ENCODE measurements at regions not wholly inside any gene's neighbourhood (a gene's known extent, or its start where the extent isn't known, plus 50 kb on each side); places are given as distances from the start of the nearest gene placed in this dataset.
"Not testable (repeated sequence)": the region's sequence is repeated elsewhere in the genome, so short reads cannot be mapped to it uniquely, and the experiment has no call there.

DNA sequence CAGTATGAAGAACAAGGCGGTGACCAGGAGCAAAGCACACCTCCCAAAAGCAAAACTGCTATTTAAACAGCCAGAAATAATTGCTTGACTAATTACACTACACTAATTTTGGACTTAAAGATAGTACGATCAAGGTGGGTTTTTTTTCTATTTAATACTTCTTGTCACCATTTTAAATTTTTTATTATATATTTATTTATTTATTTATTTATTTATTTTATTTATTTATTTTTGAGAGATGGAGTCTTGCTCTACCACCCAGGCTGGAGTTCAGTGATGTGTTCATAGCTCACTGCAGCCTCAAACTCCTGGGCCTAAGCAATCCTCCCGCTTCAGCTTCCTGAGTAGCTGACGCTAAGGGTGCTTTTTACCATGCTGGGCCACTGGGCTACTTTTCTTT is 146.2 kb upstream of the IRX1 start:
- Histone ChIP-seq H3K36me3 (no peaks in the 10 kb centered on the region), H3K27me3 (no peaks in the 10 kb centered on the region), H3K4me1 (no peaks in the 10 kb centered on the region), H3K9me3 (no peaks in the 10 kb centered on the region), H3K27ac (no peak overlapping the region), H3K4me3 (no peak overlapping the region)
- FAIRE-seq (no peak), DNase-seq (no peak), ATAC-seq (no peak)
- TF ChIP-seq, protein P1, sequence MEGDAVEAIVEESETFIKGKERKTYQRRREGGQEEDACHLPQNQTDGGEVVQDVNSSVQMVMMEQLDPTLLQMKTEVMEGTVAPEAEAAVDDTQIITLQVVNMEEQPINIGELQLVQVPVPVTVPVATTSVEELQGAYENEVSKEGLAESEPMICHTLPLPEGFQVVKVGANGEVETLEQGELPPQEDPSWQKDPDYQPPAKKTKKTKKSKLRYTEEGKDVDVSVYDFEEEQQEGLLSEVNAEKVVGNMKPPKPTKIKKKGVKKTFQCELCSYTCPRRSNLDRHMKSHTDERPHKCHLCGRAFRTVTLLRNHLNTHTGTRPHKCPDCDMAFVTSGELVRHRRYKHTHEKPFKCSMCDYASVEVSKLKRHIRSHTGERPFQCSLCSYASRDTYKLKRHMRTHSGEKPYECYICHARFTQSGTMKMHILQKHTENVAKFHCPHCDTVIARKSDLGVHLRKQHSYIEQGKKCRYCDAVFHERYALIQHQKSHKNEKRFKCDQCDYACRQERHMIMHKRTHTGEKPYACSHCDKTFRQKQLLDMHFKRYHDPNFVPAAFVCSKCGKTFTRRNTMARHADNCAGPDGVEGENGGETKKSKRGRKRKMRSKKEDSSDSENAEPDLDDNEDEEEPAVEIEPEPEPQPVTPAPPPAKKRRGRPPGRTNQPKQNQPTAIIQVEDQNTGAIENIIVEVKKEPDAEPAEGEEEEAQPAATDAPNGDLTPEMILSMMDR (IDR thresholded peaks at IDR 0.05): no peak
- WGBS, 2 donors: 71 to 87% methylated on average over 4 of the region's 4 CpGs
- intact Hi-C loops (cut with DNase I): no loop called here

DNA sequence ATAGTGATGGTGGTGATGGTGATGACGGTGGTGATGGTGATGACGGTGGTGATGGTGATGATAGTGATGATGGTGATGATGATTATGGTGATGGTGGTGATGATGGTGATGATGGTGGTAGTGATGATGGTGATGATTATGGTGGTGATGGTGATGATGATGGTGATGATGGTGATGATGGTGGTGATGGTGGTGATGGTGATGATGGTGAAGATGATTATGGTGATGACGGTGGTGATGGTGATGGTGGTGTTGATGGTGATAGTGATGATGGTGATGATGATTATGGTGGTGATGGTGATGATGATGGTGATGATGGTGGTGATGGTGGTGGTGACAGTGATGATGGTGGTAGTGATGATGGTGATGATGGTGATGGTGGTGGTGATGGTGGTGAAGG is 149.2 kb upstream of the IRX1 start:
- no peak for FAIRE-seq

GRCh38 chr5:3445517-3445916 is 150.1 kb upstream of the IRX1 start:
- H3K36me3 ChIP-seq; H3K27ac ChIP-seq; DNase-seq; FAIRE-seq; intact Hi-C loops (cut with DNase I); H3K4me1 ChIP-seq; H3K9me3 ChIP-seq; H3K27me3 ChIP-seq; ATAC-seq; H3K4me3 ChIP-seq: not testable (repeated sequence)

More for the DNA sequence above, 149.2 kb upstream of the IRX1 start:
- 60 to 79% methylated on average over 3 of the region's 3 CpGs for WGBS, 2 donors
- Histone ChIP-seq H3K9me3 (no peaks in the 10 kb centered on the region), H3K36me3 (no peaks in the 10 kb centered on the region), H3K4me1 (no peaks in the 10 kb centered on the region), H3K4me3 (no peak overlapping the region), H3K27me3 (no peaks in the 10 kb centered on the region), H3K27ac (no peak overlapping the region)
- intact Hi-C loops (cut with DNase I): no loop called here
- DNase-seq (no peak), ATAC-seq (no peak)
- TF ChIP-seq, protein P1 (IDR thresholded peaks at IDR 0.05): no peak

DNA sequence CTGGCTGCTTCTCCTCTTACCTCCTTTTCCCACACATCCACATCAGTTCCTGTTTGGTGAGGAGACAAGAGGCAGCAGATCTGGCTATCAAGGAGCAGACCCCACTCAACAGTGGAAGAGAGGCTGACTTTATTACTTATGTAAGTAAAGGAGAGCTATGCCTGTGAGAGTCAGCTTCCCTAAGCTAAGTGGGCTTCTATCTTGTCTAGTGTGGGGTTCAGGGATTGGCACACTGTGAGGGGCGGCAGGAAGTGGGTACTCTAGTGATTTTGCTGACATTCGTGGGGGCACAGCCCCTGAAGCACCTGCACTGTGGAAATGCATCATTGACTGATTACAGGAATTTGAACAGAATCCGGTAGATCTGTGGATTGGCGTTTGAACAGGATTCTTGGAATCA is 163.5 kb upstream of the IRX1 start:
- no peaks in the 10 kb centered on the region for H3K9me3 ChIP-seq
- WGBS, 2 donors: 60 to 67% methylated on average over 4 of the region's 4 CpGs

GRCh38 chr5:3430691-3431090 is 164.9 kb upstream of the IRX1 start:
- no peak for DNase-seq
- H3K4me1 ChIP-seq: no peaks in the 10 kb centered on the region
- no peaks in the 10 kb centered on the region for H3K27me3 ChIP-seq
- no peak for FAIRE-seq
- intact Hi-C loops (cut with DNase I): no loop called here
- H3K4me3 ChIP-seq: no peak overlapping the region
- H3K36me3 ChIP-seq: no peaks in the 10 kb centered on the region
- TF ChIP-seq, protein P1 (IDR thresholded peaks at IDR 0.05): no peak
- H3K27ac ChIP-seq: no peak overlapping the region
- no peak for ATAC-seq
- 57 to 65% methylated on average over 5 of the region's 5 CpGs for WGBS, 2 donors
- H3K9me3 ChIP-seq: no peaks in the 10 kb centered on the region

More for the DNA sequence above, 163.5 kb upstream of the IRX1 start:
- no peak for DNase-seq
- FAIRE-seq: no peak
- intact Hi-C loops (cut with DNase I): no loop called here
- H3K4me1 ChIP-seq: no peaks in the 10 kb centered on the region
- no peak overlapping the region for H3K27ac ChIP-seq
- no peaks in the 10 kb centered on the region for H3K27me3 ChIP-seq
- no peaks in the 10 kb centered on the region for H3K36me3 ChIP-seq
- TF ChIP-seq, protein P1 (IDR thresholded peaks at IDR 0.05): no peak
- ATAC-seq: no peak
- H3K4me3 ChIP-seq: no peak overlapping the region

DNA sequence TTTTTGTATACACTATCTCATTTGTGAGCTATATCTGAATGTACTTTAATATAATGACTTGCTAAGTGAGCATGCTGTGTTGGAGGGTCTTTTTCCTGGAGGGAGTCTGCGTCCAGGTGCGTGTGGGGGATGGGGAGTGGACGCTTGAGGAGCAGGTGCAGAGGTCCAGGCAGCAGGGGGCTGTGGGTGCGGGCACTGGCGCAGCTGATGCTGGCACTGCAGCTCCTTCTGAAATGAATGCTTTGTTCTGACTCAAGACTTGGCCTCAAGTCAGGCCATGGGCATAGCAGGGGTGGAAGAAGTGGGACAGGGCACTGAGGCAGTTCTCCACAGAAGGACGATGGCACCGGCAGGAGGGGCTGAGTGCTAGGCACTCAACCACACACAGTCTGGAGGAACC is 165.7 kb upstream of the IRX1 start:
- Histone ChIP-seq H3K9me3 (no peaks in the 10 kb centered on the region), H3K4me1 (no peaks in the 10 kb centered on the region), H3K27ac (no peak overlapping the region), H3K36me3 (no peaks in the 10 kb centered on the region), H3K27me3 (no peaks in the 10 kb centered on the region), H3K4me3 (no peak overlapping the region)
- no peak for DNase-seq
- FAIRE-seq: no peak
- no peak for ATAC-seq
- intact Hi-C loops (cut with DNase I): no loop called here
- TF ChIP-seq, protein P1 (IDR thresholded peaks at IDR 0.05): no peak
- WGBS, 2 donors: 48 to 64% methylated on average over 7 of the region's 7 CpGs

Data from pancreas (tissue), 10 donors.